HEK293 (cell line): ENCODE measurements at regions not wholly inside any gene's neighbourhood (a gene's known extent, or its start where the extent isn't known, plus 50 kb on each side); places are given as distances from the start of the nearest gene placed in this dataset.

ENCODE experiments used
- ATF2 ChIP-seq: fragments of 450-650 bp; formaldehyde crosslinking; IDR thresholded peaks from 2 replicates; pipeline ENCODE4 v1.5.1; 2016; ENCODE audit warnings: missing biosample characterization, missing genetic modification characterization, low read depth
- CTCF ChIP-seq: fragments of 450-650 bp; formaldehyde crosslinking; IDR thresholded peaks from 2 replicates; pipeline ENCODE4 v1.5.1; 2016; ENCODE audit warnings: missing biosample characterization, missing genetic modification characterization
- MEIS1 ChIP-seq: sonication (generic); formaldehyde crosslinking; IDR thresholded peaks from 2 replicates; pipeline ENCODE4 v1.8.1; 2022; ENCODE audit warnings: missing genetic modification reagents, mild to moderate bottlenecking, borderline replicate concordance
- REST ChIP-seq: fragments of 450-650 bp; formaldehyde crosslinking; IDR thresholded peaks from 2 replicates; pipeline ENCODE4 v1.5.1; 2016; ENCODE audit warnings: missing biosample characterization, missing genetic modification characterization
- SALL2 ChIP-seq: fragments of 450-650 bp; formaldehyde crosslinking; IDR thresholded peaks from 2 replicates; pipeline ENCODE4 v1.5.0; 2017; ENCODE audit warnings: missing biosample characterization, mild to moderate bottlenecking, missing genetic modification characterization, borderline replicate concordance
- YY1 ChIP-seq: fragments of 450-650 bp; formaldehyde crosslinking; IDR thresholded peaks from 2 replicates; pipeline ENCODE4 v1.5.1; 2018; ENCODE audit warnings: missing biosample characterization, missing genetic modification characterization
- ZBTB1 ChIP-seq: fragments of 450-650 bp; formaldehyde crosslinking; IDR thresholded peaks from 2 replicates; pipeline ENCODE4 v1.5.1; 2016; ENCODE audit warnings: missing biosample characterization, missing genetic modification characterization
- ZFP41 ChIP-seq: fragments of 450-650 bp; formaldehyde crosslinking; IDR thresholded peaks from 2 replicates; pipeline ENCODE4 v1.5.1; 2016; ENCODE audit warnings: missing biosample characterization, missing genetic modification characterization, borderline replicate concordance
- ZNF521 ChIP-seq: fragments of 450-650 bp; formaldehyde crosslinking; IDR thresholded peaks from 2 replicates; pipeline ENCODE4 v1.5.1; 2017; ENCODE audit warnings: missing biosample characterization, mild to moderate bottlenecking, missing genetic modification characterization
- ZNF596 ChIP-seq: fragments of 450-650 bp; IDR thresholded peaks from 2 replicates; pipeline ENCODE4 v1.5.0; 2018; ENCODE audit warnings: missing biosample characterization, mild to moderate bottlenecking, missing genetic modification characterization, moderate library complexity
- TF ChIP-seq, protein P1 (sequence below): fragments of 450-650 bp; formaldehyde crosslinking; IDR thresholded peaks from 2 replicates; pipeline ENCODE4 v1.5.1; 2016; ENCODE audit warnings: missing biosample characterization, missing genetic modification characterization, low read depth
- TF ChIP-seq, protein P2 (sequence below): fragments of 450-650 bp; formaldehyde crosslinking; IDR thresholded peaks from 2 replicates; pipeline ENCODE4 v1.5.1; 2016; ENCODE audit warnings: missing biosample characterization, missing genetic modification characterization, borderline replicate concordance

DNA sequence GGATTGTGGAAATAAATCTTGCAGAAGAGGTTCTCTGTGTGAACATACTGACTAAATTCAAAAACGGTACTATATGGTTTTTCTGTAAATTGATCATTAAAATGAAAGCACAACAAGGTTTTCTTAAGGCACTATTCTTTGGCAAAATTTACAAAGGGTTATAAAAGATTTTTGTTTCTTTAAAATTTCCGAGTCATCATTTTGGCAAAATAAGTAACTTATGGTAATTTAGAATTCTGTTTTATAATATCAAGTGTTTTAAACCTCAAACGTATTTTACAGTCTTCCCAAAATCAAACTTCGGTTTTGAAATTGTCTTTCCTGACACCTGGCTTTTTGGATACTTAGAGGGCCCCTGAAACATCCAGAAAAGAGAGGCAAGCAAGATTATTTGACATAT lies 101.9 kb upstream of the TFPI start:
- TF ChIP-seq CTCF (tag by site-specific recombination) (no peak), ZFP41 (tag by site-specific recombination) (no peak), ZNF596 (no peak), SALL2 (tag by site-specific recombination) (no peak), ZNF521 (no peak), MEIS1 (CRISPR knock-in tag) (no peak), ATF2 (tag by site-specific recombination) (no peak), REST (tag by site-specific recombination) (no peak), YY1 (tag by site-specific recombination) (no peak), ZBTB1 (tag by site-specific recombination) (no peak)
- TF ChIP-seq, protein P1, sequence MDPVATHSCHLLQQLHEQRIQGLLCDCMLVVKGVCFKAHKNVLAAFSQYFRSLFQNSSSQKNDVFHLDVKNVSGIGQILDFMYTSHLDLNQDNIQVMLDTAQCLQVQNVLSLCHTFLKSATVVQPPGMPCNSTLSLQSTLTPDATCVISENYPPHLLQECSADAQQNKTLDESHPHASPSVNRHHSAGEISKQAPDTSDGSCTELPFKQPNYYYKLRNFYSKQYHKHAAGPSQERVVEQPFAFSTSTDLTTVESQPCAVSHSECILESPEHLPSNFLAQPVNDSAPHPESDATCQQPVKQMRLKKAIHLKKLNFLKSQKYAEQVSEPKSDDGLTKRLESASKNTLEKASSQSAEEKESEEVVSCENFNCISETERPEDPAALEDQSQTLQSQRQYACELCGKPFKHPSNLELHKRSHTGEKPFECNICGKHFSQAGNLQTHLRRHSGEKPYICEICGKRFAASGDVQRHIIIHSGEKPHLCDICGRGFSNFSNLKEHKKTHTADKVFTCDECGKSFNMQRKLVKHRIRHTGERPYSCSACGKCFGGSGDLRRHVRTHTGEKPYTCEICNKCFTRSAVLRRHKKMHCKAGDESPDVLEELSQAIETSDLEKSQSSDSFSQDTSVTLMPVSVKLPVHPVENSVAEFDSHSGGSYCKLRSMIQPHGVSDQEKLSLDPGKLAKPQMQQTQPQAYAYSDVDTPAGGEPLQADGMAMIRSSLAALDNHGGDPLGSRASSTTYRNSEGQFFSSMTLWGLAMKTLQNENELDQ (tag by site-specific recombination): no peak
- TF ChIP-seq, protein P2, sequence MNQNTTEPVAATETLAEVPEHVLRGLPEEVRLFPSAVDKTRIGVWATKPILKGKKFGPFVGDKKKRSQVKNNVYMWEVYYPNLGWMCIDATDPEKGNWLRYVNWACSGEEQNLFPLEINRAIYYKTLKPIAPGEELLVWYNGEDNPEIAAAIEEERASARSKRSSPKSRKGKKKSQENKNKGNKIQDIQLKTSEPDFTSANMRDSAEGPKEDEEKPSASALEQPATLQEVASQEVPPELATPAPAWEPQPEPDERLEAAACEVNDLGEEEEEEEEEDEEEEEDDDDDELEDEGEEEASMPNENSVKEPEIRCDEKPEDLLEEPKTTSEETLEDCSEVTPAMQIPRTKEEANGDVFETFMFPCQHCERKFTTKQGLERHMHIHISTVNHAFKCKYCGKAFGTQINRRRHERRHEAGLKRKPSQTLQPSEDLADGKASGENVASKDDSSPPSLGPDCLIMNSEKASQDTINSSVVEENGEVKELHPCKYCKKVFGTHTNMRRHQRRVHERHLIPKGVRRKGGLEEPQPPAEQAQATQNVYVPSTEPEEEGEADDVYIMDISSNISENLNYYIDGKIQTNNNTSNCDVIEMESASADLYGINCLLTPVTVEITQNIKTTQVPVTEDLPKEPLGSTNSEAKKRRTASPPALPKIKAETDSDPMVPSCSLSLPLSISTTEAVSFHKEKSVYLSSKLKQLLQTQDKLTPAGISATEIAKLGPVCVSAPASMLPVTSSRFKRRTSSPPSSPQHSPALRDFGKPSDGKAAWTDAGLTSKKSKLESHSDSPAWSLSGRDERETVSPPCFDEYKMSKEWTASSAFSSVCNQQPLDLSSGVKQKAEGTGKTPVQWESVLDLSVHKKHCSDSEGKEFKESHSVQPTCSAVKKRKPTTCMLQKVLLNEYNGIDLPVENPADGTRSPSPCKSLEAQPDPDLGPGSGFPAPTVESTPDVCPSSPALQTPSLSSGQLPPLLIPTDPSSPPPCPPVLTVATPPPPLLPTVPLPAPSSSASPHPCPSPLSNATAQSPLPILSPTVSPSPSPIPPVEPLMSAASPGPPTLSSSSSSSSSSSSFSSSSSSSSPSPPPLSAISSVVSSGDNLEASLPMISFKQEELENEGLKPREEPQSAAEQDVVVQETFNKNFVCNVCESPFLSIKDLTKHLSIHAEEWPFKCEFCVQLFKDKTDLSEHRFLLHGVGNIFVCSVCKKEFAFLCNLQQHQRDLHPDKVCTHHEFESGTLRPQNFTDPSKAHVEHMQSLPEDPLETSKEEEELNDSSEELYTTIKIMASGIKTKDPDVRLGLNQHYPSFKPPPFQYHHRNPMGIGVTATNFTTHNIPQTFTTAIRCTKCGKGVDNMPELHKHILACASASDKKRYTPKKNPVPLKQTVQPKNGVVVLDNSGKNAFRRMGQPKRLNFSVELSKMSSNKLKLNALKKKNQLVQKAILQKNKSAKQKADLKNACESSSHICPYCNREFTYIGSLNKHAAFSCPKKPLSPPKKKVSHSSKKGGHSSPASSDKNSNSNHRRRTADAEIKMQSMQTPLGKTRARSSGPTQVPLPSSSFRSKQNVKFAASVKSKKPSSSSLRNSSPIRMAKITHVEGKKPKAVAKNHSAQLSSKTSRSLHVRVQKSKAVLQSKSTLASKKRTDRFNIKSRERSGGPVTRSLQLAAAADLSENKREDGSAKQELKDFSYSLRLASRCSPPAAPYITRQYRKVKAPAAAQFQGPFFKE (tag by site-specific recombination): no peak
